ENCODE measurements at regions not wholly inside any gene's neighbourhood (a gene's known extent, or its start where the extent isn't known, plus 50 kb on each side); places are given as distances from the start of the nearest gene placed in this dataset.
"Not testable (repeated sequence)": the region's sequence is repeated elsewhere in the genome, so short reads cannot be mapped to it uniquely, and the experiment has no call there.

GRCh38 chr11:38384568-38384967 is 1786.5 kb upstream of the RAG2 start:
- Mint-ChIP-seq H3K36me3 (ENCODE audit: low read depth) (no peaks in the 10 kb centered on the region), H3K27ac (no peak overlapping the region), H3K27me3 (no peaks in the 10 kb centered on the region), H3K4me3 (no peak overlapping the region), H3K4me1 (ENCODE audit: low read depth) (no peaks in the 10 kb centered on the region), H3K9me3 (no peaks in the 10 kb centered on the region)
- intact Hi-C loops (cut with micrococcal nuclease), result no loop called here

GRCh38 chr11:38365274-38365673 is 1767.2 kb upstream of the RAG2 start:
- H3K27ac Mint-ChIP-seq, result no peak overlapping the region
- H3K27me3 Mint-ChIP-seq, result no peaks in the 10 kb centered on the region
- intact Hi-C loops (cut with micrococcal nuclease), result no loop called here
- no peaks in the 10 kb centered on the region for H3K4me1 Mint-ChIP-seq (ENCODE audit: low read depth)
- no peaks in the 10 kb centered on the region for H3K36me3 Mint-ChIP-seq (ENCODE audit: low read depth)
- peaks cover 38% of the 10 kb centered on the region for H3K9me3 Mint-ChIP-seq
- no peak overlapping the region for H3K4me3 Mint-ChIP-seq

GRCh38 chr11:38356255-38356654 is 1758.2 kb upstream of the RAG2 start:
- Mint-ChIP-seq H3K27ac (no peak overlapping the region), H3K9me3 (peaks cover 23% of the 10 kb centered on the region), H3K27me3 (no peaks in the 10 kb centered on the region), H3K4me1 (ENCODE audit: low read depth) (no peaks in the 10 kb centered on the region), H3K36me3 (ENCODE audit: low read depth) (no peaks in the 10 kb centered on the region), H3K4me3 (no peak overlapping the region)
- intact Hi-C loops (cut with micrococcal nuclease), result no loop called here

- H3K36me3 Mint-ChIP-seq (ENCODE audit: low read depth), result no peaks in the 10 kb centered on the region
- H3K27me3 Mint-ChIP-seq, result no peaks in the 10 kb centered on the region
- intact Hi-C loops (cut with micrococcal nuclease), result no loop called here
- H3K4me1 Mint-ChIP-seq (ENCODE audit: low read depth), result no peaks in the 10 kb centered on the region
- no peak overlapping the region for H3K4me3 Mint-ChIP-seq
- no peak overlapping the region for H3K27ac Mint-ChIP-seq
- H3K9me3 Mint-ChIP-seq, result peaks cover 27% of the 10 kb centered on the region
Measured at GRCh38 chr11:38345286-38345685, 1747.2 kb upstream of the RAG2 start.

GRCh38 chr11:38341612-38342011 is 1743.6 kb upstream of the RAG2 start:
- H3K36me3 Mint-ChIP-seq (ENCODE audit: low read depth); intact Hi-C loops (cut with micrococcal nuclease); H3K27ac Mint-ChIP-seq; H3K4me1 Mint-ChIP-seq (ENCODE audit: low read depth); H3K4me3 Mint-ChIP-seq; H3K27me3 Mint-ChIP-seq: not testable (repeated sequence)
- peaks cover 23% of the 10 kb centered on the region for H3K9me3 Mint-ChIP-seq

- peaks cover 25% of the 10 kb centered on the region for H3K9me3 Mint-ChIP-seq
- H3K27ac Mint-ChIP-seq, result no peak overlapping the region
- H3K4me3 Mint-ChIP-seq, result no peak overlapping the region
- H3K27me3 Mint-ChIP-seq, result no peaks in the 10 kb centered on the region
- H3K36me3 Mint-ChIP-seq (ENCODE audit: low read depth), result no peaks in the 10 kb centered on the region
- intact Hi-C loops (cut with micrococcal nuclease), result no loop called here
- H3K4me1 Mint-ChIP-seq (ENCODE audit: low read depth), result no peaks in the 10 kb centered on the region
Measured at GRCh38 chr11:38339835-38340440, 1741.9 kb upstream of the RAG2 start.

GRCh38 chr11:38338022-38338421 is 1740.0 kb upstream of the RAG2 start:
- intact Hi-C loops (cut with micrococcal nuclease); H3K27me3 Mint-ChIP-seq; H3K36me3 Mint-ChIP-seq (ENCODE audit: low read depth); H3K4me3 Mint-ChIP-seq; H3K27ac Mint-ChIP-seq; H3K4me1 Mint-ChIP-seq (ENCODE audit: low read depth): not testable (repeated sequence)
- H3K9me3 Mint-ChIP-seq, result peaks cover 22% of the 10 kb centered on the region

- Mint-ChIP-seq H3K4me3 (no peak overlapping the region), H3K4me1 (ENCODE audit: low read depth) (no peaks in the 10 kb centered on the region), H3K27me3 (no peaks in the 10 kb centered on the region), H3K36me3 (ENCODE audit: low read depth) (no peaks in the 10 kb centered on the region), H3K27ac (no peak overlapping the region), H3K9me3 (peaks cover 19% of the 10 kb centered on the region)
- intact Hi-C loops (cut with micrococcal nuclease), result no loop called here
Measured at GRCh38 chr11:38332046-38332445, 1734.0 kb upstream of the RAG2 start.

- H3K27me3 Mint-ChIP-seq, result no peaks in the 10 kb centered on the region
- no peaks in the 10 kb centered on the region for H3K4me1 Mint-ChIP-seq (ENCODE audit: low read depth)
- H3K9me3 Mint-ChIP-seq, result peaks cover 8% of the 10 kb centered on the region
- no peaks in the 10 kb centered on the region for H3K36me3 Mint-ChIP-seq (ENCODE audit: low read depth)
- no peak overlapping the region for H3K27ac Mint-ChIP-seq
- intact Hi-C loops (cut with micrococcal nuclease), result no loop called here
- no peak overlapping the region for H3K4me3 Mint-ChIP-seq
Measured at GRCh38 chr11:38330578-38330977, 1732.5 kb upstream of the RAG2 start.

- no peaks in the 10 kb centered on the region for H3K27me3 Mint-ChIP-seq
- intact Hi-C loops (cut with micrococcal nuclease), result no loop called here
- H3K27ac Mint-ChIP-seq, result no peak overlapping the region
- no peak overlapping the region for H3K4me3 Mint-ChIP-seq
- no peaks in the 10 kb centered on the region for H3K36me3 Mint-ChIP-seq (ENCODE audit: low read depth)
- H3K4me1 Mint-ChIP-seq (ENCODE audit: low read depth), result no peaks in the 10 kb centered on the region
- H3K9me3 Mint-ChIP-seq, result peaks cover 23% of the 10 kb centered on the region
Measured at GRCh38 chr11:38323961-38324761, 1726.1 kb upstream of the RAG2 start.

- intact Hi-C loops (cut with micrococcal nuclease), result no loop called here
- H3K9me3 Mint-ChIP-seq, result peaks cover 46% of the 10 kb centered on the region
- H3K27ac Mint-ChIP-seq, result no peak overlapping the region
- no peaks in the 10 kb centered on the region for H3K27me3 Mint-ChIP-seq
- H3K4me1 Mint-ChIP-seq (ENCODE audit: low read depth), result no peaks in the 10 kb centered on the region
- H3K36me3 Mint-ChIP-seq (ENCODE audit: low read depth), result no peaks in the 10 kb centered on the region
- H3K4me3 Mint-ChIP-seq, result no peak overlapping the region
Measured at GRCh38 chr11:38315151-38315550, 1717.1 kb upstream of the RAG2 start.

GRCh38 chr11:38307455-38307854 is 1709.4 kb upstream of the RAG2 start:
- no peak overlapping the region for H3K27ac Mint-ChIP-seq
- intact Hi-C loops (cut with micrococcal nuclease), result no loop called here
- no peak overlapping the region for H3K4me3 Mint-ChIP-seq
- no peaks in the 10 kb centered on the region for H3K4me1 Mint-ChIP-seq (ENCODE audit: low read depth)
- H3K9me3 Mint-ChIP-seq, result peaks cover 19% of the 10 kb centered on the region
- no peaks in the 10 kb centered on the region for H3K27me3 Mint-ChIP-seq
- H3K36me3 Mint-ChIP-seq (ENCODE audit: low read depth), result no peaks in the 10 kb centered on the region

GRCh38 chr11:38305682-38306081 is 1707.6 kb upstream of the RAG2 start:
- H3K9me3 Mint-ChIP-seq, result peaks cover 20% of the 10 kb centered on the region
- intact Hi-C loops (cut with micrococcal nuclease), result no loop called here
- H3K36me3 Mint-ChIP-seq (ENCODE audit: low read depth), result no peaks in the 10 kb centered on the region
- no peak overlapping the region for H3K4me3 Mint-ChIP-seq
- H3K27ac Mint-ChIP-seq, result no peak overlapping the region
- no peaks in the 10 kb centered on the region for H3K27me3 Mint-ChIP-seq
- H3K4me1 Mint-ChIP-seq (ENCODE audit: low read depth), result no peaks in the 10 kb centered on the region

GRCh38 chr11:38304926-38305325 is 1706.9 kb upstream of the RAG2 start:
- Mint-ChIP-seq H3K9me3 (peaks cover 13% of the 10 kb centered on the region), H3K27me3 (no peaks in the 10 kb centered on the region), H3K4me3 (no peak overlapping the region), H3K36me3 (ENCODE audit: low read depth) (no peaks in the 10 kb centered on the region), H3K4me1 (ENCODE audit: low read depth) (no peaks in the 10 kb centered on the region), H3K27ac (no peak overlapping the region)
- intact Hi-C loops (cut with micrococcal nuclease), result no loop called here

GRCh38 chr11:38302564-38302963 is 1704.5 kb upstream of the RAG2 start:
- no peaks in the 10 kb centered on the region for H3K27me3 Mint-ChIP-seq
- no peak overlapping the region for H3K4me3 Mint-ChIP-seq
- H3K9me3 Mint-ChIP-seq, result peaks cover 12% of the 10 kb centered on the region
- no peaks in the 10 kb centered on the region for H3K36me3 Mint-ChIP-seq (ENCODE audit: low read depth)
- no peak overlapping the region for H3K27ac Mint-ChIP-seq
- intact Hi-C loops (cut with micrococcal nuclease), result no loop called here
- H3K4me1 Mint-ChIP-seq (ENCODE audit: low read depth), result no peaks in the 10 kb centered on the region

All from dendritic cell treated with granulocyte-macrophage colony-stimulating factor and Interleukin-4, amounts not matched to agents 40 ng/mL and 50 ng/mL, for 4 days (primary cell).